ENCODE measurements at regions not wholly inside any gene's neighbourhood (a gene's known extent, or its start where the extent isn't known, plus 50 kb on each side); places are given as distances from the start of the nearest gene placed in this dataset.

GRCh38 chr5:125974679-125975078 is 448.5 kb upstream of the GRAMD2B start:
- TF ChIP-seq CTCF (IDR thresholded peaks at IDR 0.05) (no peak), POLR2A (IDR thresholded peaks at IDR 0.05) (no peak)

All from lower leg skin (tissue), 3 donors.